Smooth muscle cell (in vitro differentiated cells): ENCODE measurements at regions not wholly inside any gene's neighbourhood (a gene's known extent, or its start where the extent isn't known, plus 50 kb on each side); places are given as distances from the start of the nearest gene placed in this dataset.

Experiments
- DNase-seq: peaks from one replicate; lab custom pipeline; 2025; ENCODE audit not compliant: unreplicated experiment; lab: John Stamatoyannopoulos, UW
- H2AFZ ChIP-seq: fragments of 200-600 bp; sonication (generic); 2 replicates; pipeline ENCODE4 v1.6.0; 2016; ENCODE audit warnings: antibody characterized with exemption, low read depth, mild to moderate bottlenecking
- H3F3A ChIP-seq: fragments of 200-600 bp; sonication (generic); 2 replicates; pipeline ENCODE4 v1.6.0; 2017; ENCODE audit warnings: antibody characterized with exemption, low read depth
- H3K27ac ChIP-seq: fragments of 200-600 bp; sonication (generic); 2 replicates; pipeline ENCODE4 v1.5.1; 2016; ENCODE audit warnings: low read depth, mild to moderate bottlenecking
- H3K27me3 ChIP-seq: fragments of 200-600 bp; sonication (generic); 2 replicates; pipeline ENCODE4 v1.6.1; 2016; ENCODE audit warnings: low read depth, mild to moderate bottlenecking
- H3K36me3 ChIP-seq: fragments of 200-600 bp; sonication (generic); 2 replicates; pipeline ENCODE4 v1.5.1; 2016; ENCODE audit warnings: low read depth
- H3K4me1 ChIP-seq: fragments of 200-600 bp; sonication (generic); 2 replicates; pipeline ENCODE4 v1.5.1; 2016; ENCODE audit warnings: low read depth
- H3K4me2 ChIP-seq: fragments of 200-600 bp; sonication (generic); 2 replicates; pipeline ENCODE4 v1.6.0; 2016; ENCODE audit warnings: mild to moderate bottlenecking
- H3K4me3 ChIP-seq: fragments of 200-600 bp; sonication (generic); 2 replicates; pipeline ENCODE4 v1.5.1; 2016; ENCODE audit warnings: mild to moderate bottlenecking
- H3K79me2 ChIP-seq: fragments of 200-600 bp; sonication (generic); 2 replicates; pipeline ENCODE4 v1.6.0; 2016; ENCODE audit warnings: low read depth, mild to moderate bottlenecking
- H3K9ac ChIP-seq: fragments of 200-600 bp; sonication (generic); 2 replicates; pipeline ENCODE4 v1.6.0; 2016; ENCODE audit warnings: low read depth
- H3K9me3 ChIP-seq: fragments of 200-600 bp; sonication (generic); replicated peaks from 2 replicates; pipeline ENCODE4 v1.5.1; 2016; ENCODE audit warnings: low read depth
- H4K20me1 ChIP-seq: fragments of 200-600 bp; sonication (generic); 2 replicates; pipeline ENCODE4 v1.6.0; 2016; ENCODE audit warnings: low read depth
- CTCF ChIP-seq: fragments of 200-600 bp; sonication (generic); IDR thresholded peaks from 2 replicates; pipeline ENCODE4 v1.5.1; 2017; ENCODE audit warnings: borderline replicate concordance, mild to moderate bottlenecking, antibody characterized with exemption; ENCODE audit not compliant: insufficient read depth, poor library complexity, severe bottlenecking
- WGBS: methylation state at CpG from one replicate; pipeline ENCODE4 v1.1.7; 2016; ENCODE audit warnings: low lambda C conversion rate; 5-methylcytosine and 5-hydroxymethylcytosine counted together

GRCh38 chr5:103357636-103358035 lies 99.1 kb downstream of the MACIR start:
- H3K27me3 ChIP-seq, result no peaks in the 10 kb centered on the region
- no peak for DNase-seq
- no peaks in the 10 kb centered on the region for H3K9me3 ChIP-seq
- no peaks in the 10 kb centered on the region for H4K20me1 ChIP-seq
- no peak overlapping the region for H3K27ac ChIP-seq
- no peak for TF ChIP-seq CTCF
- 70% methylated on average over 3 of the region's 3 CpGs for whole genome bisulfite sequencing
- no peaks in the 10 kb centered on the region for H3K4me1 ChIP-seq
- no peak overlapping the region for H3K9ac ChIP-seq
- H3K4me2 ChIP-seq, result no peak overlapping the region
- H3K4me3 ChIP-seq, result no peak overlapping the region
- no peaks in the 10 kb centered on the region for H3K36me3 ChIP-seq
- no peaks in the 10 kb centered on the region for H3K79me2 ChIP-seq
- no peaks in the 10 kb centered on the region for H3F3A ChIP-seq
- no peak overlapping the region for H2AFZ ChIP-seq

- H3K36me3 ChIP-seq, result no peaks in the 10 kb centered on the region
- no peaks in the 10 kb centered on the region for H3K27me3 ChIP-seq
- no peak overlapping the region for H3K4me3 ChIP-seq
- TF ChIP-seq CTCF, result no peak
- no peak overlapping the region for H3K27ac ChIP-seq
- no peaks in the 10 kb centered on the region for H3K79me2 ChIP-seq
- no peak overlapping the region for H3K4me2 ChIP-seq
- WGBS, result 94% methylated on average over 3 of the region's 3 CpGs
- no peak overlapping the region for H2AFZ ChIP-seq
- H3K4me1 ChIP-seq, result no peaks in the 10 kb centered on the region
- no peaks in the 10 kb centered on the region for H4K20me1 ChIP-seq
- no peaks in the 10 kb centered on the region for H3K9me3 ChIP-seq
- no peak for DNase-seq
- no peaks in the 10 kb centered on the region for H3F3A ChIP-seq
- no peak overlapping the region for H3K9ac ChIP-seq
Observed at GRCh38 chr5:103356350-103357091, 98.0 kb downstream of the MACIR start.

GRCh38 chr5:103355579-103355978 lies 97.0 kb downstream of the MACIR start:
- Histone ChIP-seq H3K27ac (no peak overlapping the region), H3K4me1 (no peaks in the 10 kb centered on the region), H3K4me3 (no peak overlapping the region), H3K36me3 (no peaks in the 10 kb centered on the region), H2AFZ (peak overlapping the region; percentile 41), H3K4me2 (no peak overlapping the region), H3F3A (no peaks in the 10 kb centered on the region), H3K9me3 (no peaks in the 10 kb centered on the region), H4K20me1 (no peaks in the 10 kb centered on the region), H3K27me3 (no peaks in the 10 kb centered on the region), H3K9ac (no peak overlapping the region), H3K79me2 (no peaks in the 10 kb centered on the region)
- no peak for DNase-seq
- WGBS, result 24% methylated on average over 2 of the region's 2 CpGs
- TF ChIP-seq CTCF, result no peak

- no peak overlapping the region for H3K27ac ChIP-seq
- H3F3A ChIP-seq, result no peaks in the 10 kb centered on the region
- no peaks in the 10 kb centered on the region for H3K4me1 ChIP-seq
- H3K36me3 ChIP-seq, result no peaks in the 10 kb centered on the region
- H3K9ac ChIP-seq, result no peak overlapping the region
- H3K4me2 ChIP-seq, result no peak overlapping the region
- no peaks in the 10 kb centered on the region for H4K20me1 ChIP-seq
- H2AFZ ChIP-seq, result no peak overlapping the region
- H3K9me3 ChIP-seq, result no peaks in the 10 kb centered on the region
- H3K27me3 ChIP-seq, result no peaks in the 10 kb centered on the region
- WGBS, result 81% methylated on average over 4 of the region's 4 CpGs
- no peak overlapping the region for H3K4me3 ChIP-seq
- no peaks in the 10 kb centered on the region for H3K79me2 ChIP-seq
- no peak for DNase-seq
- TF ChIP-seq CTCF, result no peak
Observed at GRCh38 chr5:103354446-103354845, 95.9 kb downstream of the MACIR start.
